ENCODE measurements at regions not wholly inside any gene's neighbourhood (a gene's known extent, or its start where the extent isn't known, plus 50 kb on each side); places are given as distances from the start of the nearest gene placed in this dataset.
"Not testable (repeated sequence)": the region's sequence is repeated elsewhere in the genome, so short reads cannot be mapped to it uniquely, and the experiment has no call there.

GRCh38 chr17:30731210-30732132 is 93.0 kb downstream of the CRLF3 start:
- not testable (repeated sequence) for H3K9me3 ChIP-seq; DNase-seq (ENCODE audit: low spot score)

GRCh38 chr17:30730837-30731209 is 93.7 kb downstream of the CRLF3 start:
- not testable (repeated sequence) for ATAC-seq (ENCODE audit: insufficient number of reproducible peaks, low FRiP score, low read depth); H3K9me3 ChIP-seq; DNase-seq (ENCODE audit: low spot score); H3K27me3 ChIP-seq (replicated peaks; ENCODE audit: insufficient read depth); H3K36me3 ChIP-seq
- Histone ChIP-seq H3K4me1 (ENCODE audit: control insufficient read depth in 1 of 2, low read depth in 2 of 2) (peaks cover 9 to 11% of the 10 kb centered on the region in 2 donors), H3K27ac (peak overlapping the region in 1 of 2 donors; percentile 83), H3K4me3 (peak overlapping the region; percentile 99)

More at GRCh38 chr17:30731210-30732132, 93.0 kb downstream of the CRLF3 start:
- Histone ChIP-seq H3K27ac (peak overlapping the region; percentile 83 to 84), H3K4me1 (ENCODE audit: control insufficient read depth in 1 of 2, low read depth in 2 of 2) (peaks cover 9 to 11% of the 10 kb centered on the region in 2 donors), H3K4me3 (peak overlapping the region; percentile 99)
- not testable (repeated sequence) for H3K36me3 ChIP-seq; H3K27me3 ChIP-seq (replicated peaks; ENCODE audit: insufficient read depth)
- ATAC-seq (ENCODE audit: insufficient number of reproducible peaks, low FRiP score, low read depth), result peak; percentile 93

GRCh38 chr17:30730171-30730836 is 94.2 kb downstream of the CRLF3 start:
- not testable (repeated sequence) for H3K27me3 ChIP-seq (replicated peaks; ENCODE audit: insufficient read depth); ATAC-seq (ENCODE audit: insufficient number of reproducible peaks, low FRiP score, low read depth); H3K36me3 ChIP-seq; H3K27ac ChIP-seq; DNase-seq (ENCODE audit: low spot score); H3K9me3 ChIP-seq; H3K4me3 ChIP-seq
- peaks cover 9 to 10% of the 10 kb centered on the region in 2 donors for H3K4me1 ChIP-seq (ENCODE audit: control insufficient read depth in 1 of 2, low read depth in 2 of 2)

GRCh38 chr17:30729471-30730170 is 94.9 kb downstream of the CRLF3 start:
- H3K27ac ChIP-seq; H3K27me3 ChIP-seq (replicated peaks; ENCODE audit: insufficient read depth); H3K4me3 ChIP-seq; H3K36me3 ChIP-seq; H3K4me1 ChIP-seq (ENCODE audit: control insufficient read depth in 1 of 2, low read depth in 2 of 2); ATAC-seq (ENCODE audit: insufficient number of reproducible peaks, low FRiP score, low read depth); H3K9me3 ChIP-seq; DNase-seq (ENCODE audit: low spot score): not testable (repeated sequence)

GRCh38 chr17:30727517-30727916 is 97.0 kb downstream of the CRLF3 start:
- H3K4me1 ChIP-seq (ENCODE audit: control insufficient read depth in 1 of 2, low read depth in 2 of 2); H3K9me3 ChIP-seq; ATAC-seq (ENCODE audit: insufficient number of reproducible peaks, low FRiP score, low read depth); H3K27me3 ChIP-seq (replicated peaks; ENCODE audit: insufficient read depth); H3K36me3 ChIP-seq; H3K4me3 ChIP-seq; H3K27ac ChIP-seq; DNase-seq (ENCODE audit: low spot score): not testable (repeated sequence)

- not testable (repeated sequence) for H3K9me3 ChIP-seq; ATAC-seq (ENCODE audit: insufficient number of reproducible peaks, low FRiP score, low read depth); H3K36me3 ChIP-seq; H3K27ac ChIP-seq; H3K27me3 ChIP-seq (replicated peaks; ENCODE audit: insufficient read depth); H3K4me3 ChIP-seq; H3K4me1 ChIP-seq (ENCODE audit: control insufficient read depth in 1 of 2, low read depth in 2 of 2); DNase-seq (ENCODE audit: low spot score)
Observed at GRCh38 chr17:30726734-30727133, 97.8 kb downstream of the CRLF3 start.

- not testable (repeated sequence) for H3K4me3 ChIP-seq; H3K27me3 ChIP-seq (replicated peaks; ENCODE audit: insufficient read depth); H3K27ac ChIP-seq; DNase-seq (ENCODE audit: low spot score); H3K4me1 ChIP-seq (ENCODE audit: control insufficient read depth in 1 of 2, low read depth in 2 of 2); H3K9me3 ChIP-seq; ATAC-seq (ENCODE audit: insufficient number of reproducible peaks, low FRiP score, low read depth); H3K36me3 ChIP-seq
Observed at GRCh38 chr17:30726310-30726709, 98.2 kb downstream of the CRLF3 start.

GRCh38 chr17:30724034-30724650 is 100.3 kb downstream of the CRLF3 start:
- DNase-seq (ENCODE audit: low spot score); H3K27me3 ChIP-seq (replicated peaks; ENCODE audit: insufficient read depth); H3K27ac ChIP-seq; H3K4me1 ChIP-seq (ENCODE audit: control insufficient read depth in 1 of 2, low read depth in 2 of 2); H3K4me3 ChIP-seq; H3K36me3 ChIP-seq; H3K9me3 ChIP-seq; ATAC-seq (ENCODE audit: insufficient number of reproducible peaks, low FRiP score, low read depth): not testable (repeated sequence)

GRCh38 chr17:30722114-30722780 is 102.2 kb downstream of the CRLF3 start:
- H3K36me3 ChIP-seq; H3K4me1 ChIP-seq (ENCODE audit: control insufficient read depth in 1 of 2, low read depth in 2 of 2); H3K4me3 ChIP-seq; H3K9me3 ChIP-seq; H3K27me3 ChIP-seq (replicated peaks; ENCODE audit: insufficient read depth); DNase-seq (ENCODE audit: low spot score); H3K27ac ChIP-seq; ATAC-seq (ENCODE audit: insufficient number of reproducible peaks, low FRiP score, low read depth): not testable (repeated sequence)

GRCh38 chr17:30720971-30721370 is 103.5 kb downstream of the CRLF3 start:
- ATAC-seq (ENCODE audit: insufficient number of reproducible peaks, low FRiP score, low read depth); H3K27ac ChIP-seq; H3K9me3 ChIP-seq; DNase-seq (ENCODE audit: low spot score); H3K4me1 ChIP-seq (ENCODE audit: control insufficient read depth in 1 of 2, low read depth in 2 of 2); H3K27me3 ChIP-seq (replicated peaks; ENCODE audit: insufficient read depth); H3K4me3 ChIP-seq; H3K36me3 ChIP-seq: not testable (repeated sequence)

Measured in thoracic aorta (tissue), 2 donors.